Sigmoid colon (tissue), 3 donors: ENCODE measurements at regions not wholly inside any gene's neighbourhood (a gene's known extent, or its start where the extent isn't known, plus 50 kb on each side); places are given as distances from the start of the nearest gene placed in this dataset.
"Not testable (repeated sequence)": the region's sequence is repeated elsewhere in the genome, so short reads cannot be mapped to it uniquely, and the experiment has no call there.

Experiments
- POLR2A ChIP-seq, 2 donors: fragments of 450-650 bp; IDR thresholded peaks; one replicate each; pipeline ENCODE4 v1.6.1; 2016; ENCODE audit warnings: antibody characterized with exemption in 2 of 2, mild to moderate bottlenecking in 2 of 2, moderate library complexity in 2 of 2
- TF ChIP-seq, protein P1 (sequence below), 4 experiments: fragments of 450-650 bp in 3 of 4; fragments of 200-600 bp in 1 of 4; IDR thresholded peaks; one replicate each; pipeline ENCODE4 v1.5.1; 2016 to 2019; ENCODE audit warnings: antibody characterized with exemption in 4 of 4, mild to moderate bottlenecking in 3 of 4, moderate library complexity in 2 of 4

DNA sequence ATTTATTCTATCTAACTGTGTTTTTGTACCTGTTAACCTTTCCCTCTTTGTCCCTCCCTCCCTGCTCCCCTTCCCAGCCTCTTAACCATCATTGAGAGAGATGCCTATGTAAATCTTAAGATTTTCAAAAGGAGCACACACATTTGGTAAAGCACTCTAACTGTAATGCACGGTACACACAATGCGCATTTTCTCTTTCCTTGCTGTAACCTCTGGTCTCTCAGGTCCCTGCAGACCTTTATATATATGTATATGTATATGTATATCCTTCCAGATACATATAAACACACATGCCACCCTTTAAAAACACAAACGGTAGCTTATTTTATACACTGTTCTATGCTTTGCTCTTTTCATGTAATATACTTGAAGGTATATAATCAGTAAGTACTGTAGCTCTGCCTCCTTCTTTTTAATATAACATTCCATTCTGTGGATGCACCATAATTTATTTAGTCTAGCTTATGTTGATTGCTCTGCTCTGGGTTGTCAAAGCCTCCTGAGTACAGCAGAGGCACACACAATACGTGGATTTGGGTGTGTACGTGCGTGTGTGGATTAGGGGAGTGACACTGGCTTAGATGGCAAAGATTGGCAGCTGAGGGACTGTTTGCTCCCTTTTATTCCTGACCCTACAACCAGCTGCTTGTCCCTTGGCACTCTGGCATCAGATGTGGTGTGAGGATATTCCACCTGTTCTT is 118.4 kb upstream of the PTPN20 start:
- TF ChIP-seq, protein P1, sequence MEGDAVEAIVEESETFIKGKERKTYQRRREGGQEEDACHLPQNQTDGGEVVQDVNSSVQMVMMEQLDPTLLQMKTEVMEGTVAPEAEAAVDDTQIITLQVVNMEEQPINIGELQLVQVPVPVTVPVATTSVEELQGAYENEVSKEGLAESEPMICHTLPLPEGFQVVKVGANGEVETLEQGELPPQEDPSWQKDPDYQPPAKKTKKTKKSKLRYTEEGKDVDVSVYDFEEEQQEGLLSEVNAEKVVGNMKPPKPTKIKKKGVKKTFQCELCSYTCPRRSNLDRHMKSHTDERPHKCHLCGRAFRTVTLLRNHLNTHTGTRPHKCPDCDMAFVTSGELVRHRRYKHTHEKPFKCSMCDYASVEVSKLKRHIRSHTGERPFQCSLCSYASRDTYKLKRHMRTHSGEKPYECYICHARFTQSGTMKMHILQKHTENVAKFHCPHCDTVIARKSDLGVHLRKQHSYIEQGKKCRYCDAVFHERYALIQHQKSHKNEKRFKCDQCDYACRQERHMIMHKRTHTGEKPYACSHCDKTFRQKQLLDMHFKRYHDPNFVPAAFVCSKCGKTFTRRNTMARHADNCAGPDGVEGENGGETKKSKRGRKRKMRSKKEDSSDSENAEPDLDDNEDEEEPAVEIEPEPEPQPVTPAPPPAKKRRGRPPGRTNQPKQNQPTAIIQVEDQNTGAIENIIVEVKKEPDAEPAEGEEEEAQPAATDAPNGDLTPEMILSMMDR (IDR thresholded peaks at IDR 0.05): not testable (repeated sequence)
- TF ChIP-seq POLR2A (IDR thresholded peaks at IDR 0.05): not testable (repeated sequence)
